ENCODE measurements at regions not wholly inside any gene's neighbourhood (a gene's known extent, or its start where the extent isn't known, plus 50 kb on each side); places are given as distances from the start of the nearest gene placed in this dataset.

DNA sequence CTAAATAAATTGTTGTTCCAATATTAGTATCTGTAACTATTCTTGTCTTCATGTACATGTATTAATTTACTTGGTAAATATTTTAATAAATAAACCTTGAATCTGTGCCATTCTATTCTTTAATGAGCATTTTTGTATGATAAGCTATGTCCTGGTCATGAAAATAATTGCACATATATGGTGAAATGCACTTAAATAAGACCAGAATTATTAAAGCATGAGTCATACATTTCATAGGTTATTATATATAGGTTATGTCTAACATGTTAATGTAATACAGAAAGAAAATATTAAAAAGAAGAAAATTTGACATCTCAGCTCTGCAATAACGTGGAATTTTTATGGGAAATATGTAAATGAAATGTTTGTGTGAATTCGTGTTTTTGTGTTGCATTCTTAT, 1168.1 kb downstream of the TAF11L14 start:
- Histone ChIP-seq H4K8ac (ENCODE audit: low read depth in 2 of 2, low read length in 2 of 2) (no peak overlapping the region), H3K9me1 (ENCODE audit: insufficient read depth, low read length) (no peaks in the 10 kb centered on the region), H3K14ac (replicated peaks; ENCODE audit: low read depth, low read length) (no peak overlapping the region), H3K27ac (ENCODE audit: insufficient read depth, low read length) (no peak overlapping the region), H2AK5ac (ENCODE audit: low read depth, low read length) (no peak overlapping the region), H3K4me1 (ENCODE audit: control insufficient read depth, insufficient read depth, low read length) (no peaks in the 10 kb centered on the region), H3K27me3 (ENCODE audit: control insufficient read depth, insufficient read depth, low read length) (no peaks in the 10 kb centered on the region), H2AFZ (replicated peaks; ENCODE audit: low read length, poor library complexity) (no peak overlapping the region), H3K9me3 (ENCODE audit: control insufficient read depth, insufficient read depth, low read length) (peaks cover 2% of the 10 kb centered on the region), H2AK9ac (replicated peaks; ENCODE audit: low read depth, low read length, poor library complexity) (no peak overlapping the region), H3K79me1 (ENCODE audit: low read depth in 1 of 2, low read length in 2 of 2) (no peaks in the 10 kb centered on the region), H3K23ac (ENCODE audit: low read depth, low read length) (no peak overlapping the region), H3K9ac (ENCODE audit: low read depth, low read length) (no peak overlapping the region), H3K18ac (ENCODE audit: low read depth, low read length) (no peak overlapping the region), H3K4me2 (ENCODE audit: low read depth, low read length) (no peak overlapping the region), H4K20me1 (ENCODE audit: insufficient read depth, low read length) (no peaks in the 10 kb centered on the region), H2BK5ac (ENCODE audit: low read depth, low read length, poor library complexity, severe bottlenecking) (no peak overlapping the region), H4K5ac (ENCODE audit: low read depth, low read length) (no peak overlapping the region), H3K56ac (ENCODE audit: extremely low read depth, insufficient read depth, low read length) (no peak overlapping the region), H2BK20ac (ENCODE audit: low read depth, low read length) (no peak overlapping the region), H3K4ac (ENCODE audit: low read depth, low read length) (no peak overlapping the region), H2BK15ac (ENCODE audit: low read depth, low read length) (no peak overlapping the region), H4K91ac (ENCODE audit: insufficient read depth, low read depth, low read length) (no peak overlapping the region), H3K4me3 (ENCODE audit: insufficient read depth, low read depth, low read length) (no peak overlapping the region), H2BK120ac (ENCODE audit: low read depth, low read length) (no peak overlapping the region), H3K36me3 (ENCODE audit: control insufficient read depth, insufficient read depth, low read length) (no peaks in the 10 kb centered on the region)
- WGBS, 2 experiments (ENCODE audit: extremely low coverage in 2 of 2, insufficient read length in 1 of 2) = 100% methylated on average over 1 of the region's 2 CpGs; no CpG with 5 or more reads in 1 of the 2 experiments
- intact Hi-C loops (cut with micrococcal nuclease) (no loop called here), in situ Hi-C loops (cut with MboI; ENCODE audit: low sequenced_read_pairs) (no loop called here), dilution Hi-C loops (cut with HindIII; ENCODE audit: low sequenced_read_pairs, unreplicated experiment) (no loop called here)
- POLR2A ChIA-PET (ENCODE audit: unreplicated experiment) = no interaction called here
- no peak for TF ChIP-seq CTCF (conservative IDR thresholded peaks at IDR 0.05; ENCODE audit: low read depth, low read length)
- TF ChIP-seq RCOR1 (IDR thresholded peaks at IDR 0.05; ENCODE audit: insufficient replicate concordance, low read length) = no peak
- TF ChIP-seq MXI1 (IDR thresholded peaks at IDR 0.05; ENCODE audit: borderline replicate concordance, low read depth, low read length) = no peak
- no peak for TF ChIP-seq SMC3 (IDR thresholded peaks at IDR 0.05; ENCODE audit: low read depth, low read length)
- TF ChIP-seq NFE2L2 (IDR thresholded peaks at IDR 0.05; ENCODE audit: low read depth, low read length) = no peak
- no peak for TF ChIP-seq BHLHE40 (IDR thresholded peaks at IDR 0.05; ENCODE audit: low read depth, low read length)
- TF ChIP-seq RAD21 (IDR thresholded peaks at IDR 0.05; ENCODE audit: low read length) = no peak
- no peak for TF ChIP-seq POLR2A (IDR thresholded peaks at IDR 0.05; ENCODE audit: low read depth, low read length)
- no peak for TF ChIP-seq CHD1 (IDR thresholded peaks at IDR 0.05; ENCODE audit: low read depth, low read length)
- TF ChIP-seq, protein P1, sequence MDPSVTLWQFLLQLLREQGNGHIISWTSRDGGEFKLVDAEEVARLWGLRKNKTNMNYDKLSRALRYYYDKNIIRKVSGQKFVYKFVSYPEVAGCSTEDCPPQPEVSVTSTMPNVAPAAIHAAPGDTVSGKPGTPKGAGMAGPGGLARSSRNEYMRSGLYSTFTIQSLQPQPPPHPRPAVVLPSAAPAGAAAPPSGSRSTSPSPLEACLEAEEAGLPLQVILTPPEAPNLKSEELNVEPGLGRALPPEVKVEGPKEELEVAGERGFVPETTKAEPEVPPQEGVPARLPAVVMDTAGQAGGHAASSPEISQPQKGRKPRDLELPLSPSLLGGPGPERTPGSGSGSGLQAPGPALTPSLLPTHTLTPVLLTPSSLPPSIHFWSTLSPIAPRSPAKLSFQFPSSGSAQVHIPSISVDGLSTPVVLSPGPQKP (IDR thresholded peaks at IDR 0.05; ENCODE audit: borderline replicate concordance, low read depth, low read length) = no peak
- no peak for TF ChIP-seq FOS (IDR thresholded peaks at IDR 0.05; ENCODE audit: low read depth, low read length)
- no peak for TF ChIP-seq CEBPB (IDR thresholded peaks at IDR 0.05; ENCODE audit: low read depth, low read length)
- TF ChIP-seq, protein P2, sequence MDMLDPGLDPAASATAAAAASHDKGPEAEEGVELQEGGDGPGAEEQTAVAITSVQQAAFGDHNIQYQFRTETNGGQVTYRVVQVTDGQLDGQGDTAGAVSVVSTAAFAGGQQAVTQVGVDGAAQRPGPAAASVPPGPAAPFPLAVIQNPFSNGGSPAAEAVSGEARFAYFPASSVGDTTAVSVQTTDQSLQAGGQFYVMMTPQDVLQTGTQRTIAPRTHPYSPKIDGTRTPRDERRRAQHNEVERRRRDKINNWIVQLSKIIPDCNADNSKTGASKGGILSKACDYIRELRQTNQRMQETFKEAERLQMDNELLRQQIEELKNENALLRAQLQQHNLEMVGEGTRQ (IDR thresholded peaks at IDR 0.05; ENCODE audit: low read depth, low read length) = no peak
- TF ChIP-seq MAZ (IDR thresholded peaks at IDR 0.05; ENCODE audit: borderline replicate concordance, low read depth, low read length) = no peak
- no peak for TF ChIP-seq RFX5 (IDR thresholded peaks at IDR 0.05; ENCODE audit: low read depth, low read length)
- no peak for ATAC-seq (ENCODE audit: low read depth)
- DNase-seq = no peak
- no TSS peak for BruUV-seq (replicated peaks)
- CTCF ChIA-PET = no interaction called here

All from IMR-90 (cell line).